Natural killer cell (primary cell): ENCODE measurements at regions not wholly inside any gene's neighbourhood (a gene's known extent, or its start where the extent isn't known, plus 50 kb on each side); places are given as distances from the start of the nearest gene placed in this dataset.

ENCODE experiments used
- ATAC-seq, 3 donors: fragments of 150-1000 bp in 2 of 3; fragments of 200-7000 bp in 1 of 3; cut with Tn5 transposase; 1 replicate in 1 of 3; 2 replicates in 2 of 3; pipeline ENCODE4 v1.10.0; 2021; ENCODE audit warnings: mild to moderate bottlenecking in 2 of 3, moderate library complexity in 2 of 3
- DNase-seq, 2 donors: peaks; one replicate each; pipeline versions ENCODE4 v3.0.0 to v3.0.0-alpha.2; 2013 to 2021; ENCODE audit warnings: mixed read lengths in 1 of 2
- H3K27ac ChIP-seq: one replicate; pipeline ENCODE4 v1.5.1; 2013; ENCODE audit warnings: mild to moderate bottlenecking, low read length
- H3K27me3 ChIP-seq: one replicate; pipeline ENCODE4 v1.6.1; 2013; ENCODE audit warnings: low read length; ENCODE audit not compliant: control insufficient read depth, insufficient read depth
- H3K36me3 ChIP-seq: one replicate; pipeline ENCODE4 v1.6.1; 2013; ENCODE audit warnings: low read length; ENCODE audit not compliant: control insufficient read depth, insufficient read depth
- H3K4me1 ChIP-seq: one replicate; pipeline ENCODE4 v1.6.1; 2013; ENCODE audit warnings: low read length; ENCODE audit not compliant: control insufficient read depth, insufficient read depth
- H3K4me3 ChIP-seq: one replicate; pipeline ENCODE4 v1.5.1; 2013; ENCODE audit warnings: low read length
- H3K9me3 ChIP-seq: one replicate; pipeline ENCODE4 v1.6.1; 2013; ENCODE audit warnings: low read length; ENCODE audit not compliant: control insufficient read depth, insufficient read depth
- H3K27ac Mint-ChIP-seq, 2 donors: one replicate each; pipeline ENCODE4 v1.8.0; 2022; ENCODE audit warnings: mild to moderate bottlenecking in 2 of 2, mixed read lengths in 2 of 2, moderate library complexity in 1 of 2
- H3K27me3 Mint-ChIP-seq, 2 donors: one replicate each; pipeline ENCODE4 v1.8.0; 2022; ENCODE audit warnings: low read depth in 2 of 2, mixed read lengths in 2 of 2
- H3K36me3 Mint-ChIP-seq: one replicate; pipeline ENCODE4 v1.8.0; 2022; ENCODE audit warnings: mixed read lengths
- H3K4me1 Mint-ChIP-seq, 2 donors: one replicate each; pipeline ENCODE4 v1.8.0; 2022; ENCODE audit warnings: mixed read lengths in 2 of 2
- H3K4me3 Mint-ChIP-seq: one replicate; pipeline ENCODE4 v1.8.0; 2022; ENCODE audit warnings: mild to moderate bottlenecking, moderate library complexity, mixed read lengths
- H3K9me3 Mint-ChIP-seq, 2 donors: one replicate each; pipeline ENCODE4 v1.8.0; 2022; ENCODE audit warnings: mixed read lengths in 2 of 2
- WGBS: methylation state at CpG from one replicate; pipeline ENCODE4 v1.1.7; 2013; ENCODE audit warnings: missing lambda C conversion rate; ENCODE audit not compliant: insufficient coverage; 5-methylcytosine and 5-hydroxymethylcytosine counted together
- intact Hi-C: fragments of 100-400 bp; cut with micrococcal nuclease; formaldehyde crosslinking; loops from one replicate; pipeline ENCODE4 v1.14.2; 2022
- TF ChIP-seq, protein P1 (sequence below): fragments of 200-600 bp; IDR thresholded peaks from one replicate; pipeline ENCODE4 v1.8.0; 2022; ENCODE audit warnings: antibody characterized with exemption

DNA sequence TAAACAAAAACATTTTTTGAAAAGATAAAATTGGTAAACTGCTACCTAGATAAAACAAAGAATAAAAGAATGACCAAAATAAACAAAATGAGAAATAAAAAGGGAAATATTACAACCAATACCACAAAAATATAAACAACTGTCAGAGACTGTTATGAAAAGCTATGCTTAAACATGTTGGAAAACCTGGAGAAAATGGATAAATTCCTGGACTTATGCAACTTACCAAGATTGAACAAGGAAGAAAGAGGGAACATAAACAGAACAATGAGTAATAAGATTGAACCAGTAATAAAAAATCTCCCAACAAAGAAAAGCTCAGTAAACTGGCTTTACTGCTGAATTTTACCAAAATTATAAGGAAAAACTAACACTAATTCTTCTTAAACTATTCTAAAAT, 518.7 kb downstream of the GRXCR1 start:
- H3K36me3 Mint-ChIP-seq: peaks cover 13% of the 10 kb centered on the region
- ATAC-seq (no peak), DNase-seq (no peak)
- no peaks in the 10 kb centered on the region for H3K4me1 Mint-ChIP-seq
- Histone ChIP-seq H3K4me3 (no peak overlapping the region), H3K4me1 (no peaks in the 10 kb centered on the region), H3K27me3 (no peaks in the 10 kb centered on the region), H3K9me3 (peaks cover 15% of the 10 kb centered on the region), H3K27ac (no peak overlapping the region), H3K36me3 (no peaks in the 10 kb centered on the region)
- peaks cover 14 to 16% of the 10 kb centered on the region in 2 donors for H3K9me3 Mint-ChIP-seq
- intact Hi-C loops: no loop called here
- H3K4me3 Mint-ChIP-seq: no peak overlapping the region
- TF ChIP-seq, protein P1, sequence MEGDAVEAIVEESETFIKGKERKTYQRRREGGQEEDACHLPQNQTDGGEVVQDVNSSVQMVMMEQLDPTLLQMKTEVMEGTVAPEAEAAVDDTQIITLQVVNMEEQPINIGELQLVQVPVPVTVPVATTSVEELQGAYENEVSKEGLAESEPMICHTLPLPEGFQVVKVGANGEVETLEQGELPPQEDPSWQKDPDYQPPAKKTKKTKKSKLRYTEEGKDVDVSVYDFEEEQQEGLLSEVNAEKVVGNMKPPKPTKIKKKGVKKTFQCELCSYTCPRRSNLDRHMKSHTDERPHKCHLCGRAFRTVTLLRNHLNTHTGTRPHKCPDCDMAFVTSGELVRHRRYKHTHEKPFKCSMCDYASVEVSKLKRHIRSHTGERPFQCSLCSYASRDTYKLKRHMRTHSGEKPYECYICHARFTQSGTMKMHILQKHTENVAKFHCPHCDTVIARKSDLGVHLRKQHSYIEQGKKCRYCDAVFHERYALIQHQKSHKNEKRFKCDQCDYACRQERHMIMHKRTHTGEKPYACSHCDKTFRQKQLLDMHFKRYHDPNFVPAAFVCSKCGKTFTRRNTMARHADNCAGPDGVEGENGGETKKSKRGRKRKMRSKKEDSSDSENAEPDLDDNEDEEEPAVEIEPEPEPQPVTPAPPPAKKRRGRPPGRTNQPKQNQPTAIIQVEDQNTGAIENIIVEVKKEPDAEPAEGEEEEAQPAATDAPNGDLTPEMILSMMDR: no peak
- H3K27ac Mint-ChIP-seq: no peak overlapping the region
- no peaks in the 10 kb centered on the region for H3K27me3 Mint-ChIP-seq

DNA sequence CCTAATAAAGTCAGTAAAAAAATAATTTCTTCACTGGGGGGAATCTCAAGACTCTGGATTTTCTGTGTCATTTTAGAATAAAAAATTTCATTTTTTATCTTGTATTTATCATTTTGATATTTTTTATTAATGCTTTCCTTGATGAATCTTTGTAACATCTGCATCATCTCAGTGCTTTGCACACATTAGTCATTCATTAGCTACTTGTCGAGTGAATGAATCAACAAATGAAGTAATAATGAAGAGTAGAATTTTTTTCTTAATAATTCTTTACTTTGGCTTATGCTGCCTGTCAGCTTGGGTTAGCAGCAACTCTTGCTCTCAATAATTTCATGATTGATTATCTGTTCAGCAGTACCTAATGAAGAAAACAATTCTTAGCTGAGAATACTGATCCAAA, 530.8 kb downstream of the GRXCR1 start:
- Histone ChIP-seq H3K27me3 (no peaks in the 10 kb centered on the region), H3K9me3 (no peaks in the 10 kb centered on the region), H3K4me1 (no peaks in the 10 kb centered on the region), H3K27ac (no peak overlapping the region), H3K4me3 (no peak overlapping the region), H3K36me3 (no peaks in the 10 kb centered on the region)
- DNase-seq (no peak), ATAC-seq (no peak)
- Mint-ChIP-seq H3K27me3 (no peaks in the 10 kb centered on the region), H3K9me3 (peaks cover 7 to 17% of the 10 kb centered on the region in 2 donors), H3K27ac (no peak overlapping the region), H3K36me3 (no peaks in the 10 kb centered on the region), H3K4me1 (no peaks in the 10 kb centered on the region), H3K4me3 (no peak overlapping the region)
- WGBS: no CpG with 5 or more reads among the region's 1 CpG
- intact Hi-C loops: no loop called here
- TF ChIP-seq, protein P1: no peak

DNA sequence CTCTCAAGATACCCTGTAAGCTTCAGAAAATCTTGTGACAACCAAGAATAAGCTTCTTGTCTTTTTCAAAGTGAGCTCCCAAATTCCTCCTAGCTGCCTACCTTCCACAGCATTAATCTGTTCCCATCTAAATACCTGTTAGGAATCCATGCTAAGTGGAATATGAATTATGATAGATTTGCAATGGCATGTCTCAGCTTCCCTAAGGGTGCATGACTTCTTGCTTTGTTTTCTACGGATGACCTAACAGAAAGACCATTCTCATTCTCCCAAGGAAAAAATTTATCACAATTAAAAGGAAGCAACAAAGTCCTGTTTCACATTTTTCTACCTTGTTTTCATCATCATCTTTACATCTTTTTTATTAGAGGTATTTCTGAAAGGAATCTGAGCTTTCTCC, 532.7 kb downstream of the GRXCR1 start:
- peaks cover 12 to 14% of the 10 kb centered on the region in 2 donors for H3K9me3 Mint-ChIP-seq
- H3K27ac Mint-ChIP-seq: no peak overlapping the region
- no peaks in the 10 kb centered on the region for H3K4me1 Mint-ChIP-seq
- H3K4me3 Mint-ChIP-seq: no peak overlapping the region
- intact Hi-C loops: no loop called here
- Histone ChIP-seq H3K27ac (no peak overlapping the region), H3K36me3 (no peaks in the 10 kb centered on the region), H3K4me3 (no peak overlapping the region), H3K27me3 (no peaks in the 10 kb centered on the region), H3K9me3 (no peaks in the 10 kb centered on the region), H3K4me1 (no peaks in the 10 kb centered on the region)
- DNase-seq: no peak
- no peaks in the 10 kb centered on the region for H3K27me3 Mint-ChIP-seq
- TF ChIP-seq, protein P1: no peak
- 100% methylated on average over 1 of the region's 1 CpG for WGBS
- ATAC-seq: no peak
- H3K36me3 Mint-ChIP-seq: peaks cover 9% of the 10 kb centered on the region

DNA sequence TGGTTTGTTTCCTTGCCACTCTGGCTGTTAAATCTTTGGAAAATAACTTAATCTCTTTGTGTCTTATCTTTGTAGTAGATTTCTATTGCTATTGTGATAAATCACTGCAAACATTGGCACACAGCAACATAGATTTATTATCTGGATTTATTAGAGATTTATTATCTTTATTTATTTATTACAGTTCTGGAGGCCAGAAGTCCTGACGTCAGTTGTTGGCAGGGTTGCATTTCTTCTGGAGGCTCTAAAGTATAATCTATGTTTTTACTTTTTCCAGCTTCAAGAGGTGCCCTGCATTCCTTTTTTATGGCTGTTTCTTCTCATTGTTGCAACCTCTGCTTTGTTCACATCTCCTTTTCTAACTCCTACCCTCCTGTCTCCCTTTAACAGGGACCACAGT, 542.8 kb downstream of the GRXCR1 start:
- no peaks in the 10 kb centered on the region for H3K4me1 Mint-ChIP-seq
- H3K27ac ChIP-seq: no peak overlapping the region
- H3K4me3 Mint-ChIP-seq: no peak overlapping the region
- no peaks in the 10 kb centered on the region for H3K9me3 ChIP-seq
- TF ChIP-seq, protein P1: no peak
- H3K4me3 ChIP-seq: no peak overlapping the region
- no peak overlapping the region for H3K27ac Mint-ChIP-seq
- WGBS: 57% methylated on average over 1 of the region's 1 CpG
- no peaks in the 10 kb centered on the region for H3K36me3 ChIP-seq
- H3K9me3 Mint-ChIP-seq: peaks cover 11 to 19% of the 10 kb centered on the region in 2 donors
- H3K36me3 Mint-ChIP-seq: no peaks in the 10 kb centered on the region
- H3K27me3 Mint-ChIP-seq: no peaks in the 10 kb centered on the region
- intact Hi-C loops: no loop called here
- no peak for ATAC-seq
- no peak for DNase-seq
- no peaks in the 10 kb centered on the region for H3K27me3 ChIP-seq
- H3K4me1 ChIP-seq: no peaks in the 10 kb centered on the region
